HG02840 (cell line): ENCODE measurements at regions not wholly inside any gene's neighbourhood (a gene's known extent, or its start where the extent isn't known, plus 50 kb on each side); places are given as distances from the start of the nearest gene placed in this dataset.

Experiments
- ATAC-seq: cut with Tn5 transposase; IDR thresholded peaks from one replicate; pipeline ENCODE4 v1.9.1; 2021; ENCODE audit warnings: mild to moderate bottlenecking, moderate library complexity, moderate number of reproducible peaks; ENCODE audit not compliant: unreplicated experiment, low FRiP score

DNA sequence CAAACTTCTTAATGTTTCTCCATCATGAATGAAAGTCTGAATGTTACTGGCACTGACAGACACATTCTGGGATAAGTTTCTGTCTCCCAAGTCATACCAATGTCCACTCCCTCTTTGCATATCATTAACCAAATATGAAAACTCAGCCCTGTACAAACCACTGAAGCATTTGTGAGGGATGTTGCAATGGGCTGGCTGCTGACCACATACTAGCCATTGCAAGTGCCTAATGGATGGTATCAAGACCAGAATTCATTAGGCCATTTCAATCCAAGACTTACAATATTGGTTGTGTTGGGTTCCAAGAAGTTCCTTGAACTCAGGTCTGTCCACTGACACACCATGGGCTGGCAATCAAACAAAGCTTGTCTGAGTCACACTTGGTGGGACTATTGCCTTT is 73.8 kb downstream of the CBLN2 start:
- no peak for ATAC-seq

DNA sequence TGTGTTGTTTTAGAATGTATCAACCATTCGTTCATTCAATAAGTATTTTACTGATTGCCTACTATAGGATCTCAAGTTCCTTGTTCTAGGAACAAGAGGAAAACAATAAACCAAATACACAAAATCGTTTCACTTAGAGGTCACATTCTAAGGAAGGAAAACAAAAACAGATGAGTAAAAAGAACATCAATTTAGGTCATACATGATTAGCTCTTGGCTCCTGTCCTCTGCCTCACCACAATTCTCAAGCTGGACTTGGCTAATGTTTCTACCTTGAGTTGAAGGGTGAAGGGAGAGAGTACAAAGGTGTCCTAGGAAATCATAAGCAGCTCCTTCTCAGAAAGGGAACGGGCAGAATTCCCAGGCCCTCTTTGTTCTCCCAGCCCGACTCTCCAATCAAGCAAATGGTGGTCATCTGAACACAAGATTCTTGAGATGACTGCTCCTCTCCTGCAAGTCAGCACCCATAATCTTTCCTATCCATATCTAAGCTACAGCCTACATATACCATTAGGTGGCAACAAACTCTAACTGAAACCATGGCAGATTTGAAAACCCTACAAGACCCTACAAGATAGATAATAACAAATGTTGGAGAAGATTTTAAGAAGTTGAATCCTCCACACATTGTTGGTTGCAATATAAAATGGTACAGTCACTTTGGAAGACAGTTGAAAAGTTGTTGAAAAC is 76.0 kb downstream of the CBLN2 start:
- ATAC-seq: no peak

DNA sequence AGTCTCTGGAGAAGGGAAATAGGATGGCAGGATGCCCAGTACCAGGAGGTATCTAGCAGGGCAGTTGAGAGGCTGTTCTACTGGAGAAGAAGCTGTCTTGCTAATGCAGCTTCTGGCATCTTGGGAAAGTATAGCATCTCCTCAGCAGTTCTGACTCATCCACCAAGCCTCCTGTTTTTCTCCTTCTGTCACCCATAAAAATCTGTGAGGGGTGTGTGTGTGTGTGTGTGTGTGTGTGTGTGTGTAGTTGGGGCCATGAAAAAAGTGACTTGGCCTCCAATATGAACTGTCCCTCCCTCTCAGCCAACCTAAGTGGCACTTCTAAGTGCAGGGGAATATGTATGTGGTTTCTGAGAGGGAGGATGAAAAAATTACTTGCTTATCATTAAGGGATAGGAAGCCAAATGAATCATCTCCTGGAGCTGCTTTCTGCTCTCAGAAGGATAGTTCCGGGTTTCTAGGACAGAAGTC is 83.9 kb downstream of the CBLN2 start:
- ATAC-seq: no peak

DNA sequence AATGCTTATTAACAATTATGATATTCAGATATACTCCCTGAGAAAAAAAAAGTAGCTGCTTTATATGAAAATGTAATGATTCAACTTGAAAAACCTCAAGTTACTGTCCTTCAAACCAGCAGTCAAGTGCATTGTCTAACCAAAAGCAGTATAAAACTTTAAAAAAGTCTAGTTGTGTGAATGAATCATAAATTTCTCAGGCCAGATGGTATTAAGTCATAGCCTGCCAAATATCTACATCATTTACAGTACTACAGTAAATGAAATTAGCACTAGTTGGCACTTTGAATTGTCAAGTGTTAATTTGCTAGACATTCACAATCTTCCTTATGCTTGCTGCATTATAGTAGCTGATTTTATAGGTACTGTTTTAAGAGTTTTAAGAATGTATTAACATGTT is 85.9 kb downstream of the CBLN2 start:
- ATAC-seq: no peak

DNA sequence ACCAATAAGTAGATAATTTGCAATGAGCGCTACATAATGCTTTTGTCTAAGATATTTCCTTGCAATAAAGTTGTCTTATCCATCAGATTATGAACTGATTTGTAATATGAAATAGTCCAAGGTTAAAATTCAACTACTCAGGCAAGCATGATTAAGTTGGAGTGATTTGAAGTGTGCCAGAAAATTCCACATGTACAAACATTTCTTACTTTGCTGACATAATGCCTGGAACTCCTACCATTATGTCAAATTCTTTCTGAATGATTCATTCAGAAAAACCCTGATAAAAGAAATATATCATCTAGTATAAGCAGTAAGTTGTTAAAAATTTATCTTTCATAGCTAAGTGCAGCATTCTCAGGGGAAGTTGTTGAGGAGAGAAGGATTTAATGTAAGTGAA is 87.3 kb downstream of the CBLN2 start:
- no peak for ATAC-seq

DNA sequence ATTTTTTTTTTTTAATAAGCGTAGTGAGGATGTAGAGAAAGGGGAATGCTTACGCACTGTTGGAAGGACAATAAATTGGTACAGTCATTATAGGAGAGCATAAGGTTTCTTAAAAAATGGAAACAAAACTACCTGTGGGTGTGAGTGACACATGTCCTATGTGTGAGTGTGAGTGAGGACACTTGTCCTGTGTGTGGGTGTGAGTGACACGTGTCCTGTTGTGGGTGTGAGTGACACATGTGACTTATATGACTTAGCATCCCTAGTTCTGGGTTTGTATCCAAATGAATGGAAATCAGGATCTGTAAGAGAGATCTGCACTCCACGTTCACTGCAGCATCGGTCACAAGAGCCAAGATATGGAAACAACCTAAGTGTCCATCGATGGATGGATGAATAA is 91.8 kb downstream of the CBLN2 start:
- no peak for ATAC-seq

DNA sequence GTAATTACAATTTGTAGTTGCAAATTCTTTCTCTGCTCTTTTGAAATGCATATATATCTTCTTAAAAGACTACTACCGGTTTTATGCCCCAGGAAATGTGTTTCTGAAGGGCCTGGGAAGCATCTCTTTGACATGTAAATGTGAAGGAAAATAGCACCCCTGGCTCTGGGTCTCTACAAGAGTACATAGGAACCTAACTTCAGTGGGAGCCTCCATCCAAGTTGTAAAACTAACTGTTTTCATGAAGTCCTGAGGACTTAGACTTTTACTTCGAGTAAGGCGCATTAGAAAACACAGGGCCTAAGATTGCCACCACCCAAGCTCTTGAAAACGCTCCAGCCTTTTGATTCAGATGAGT is 99.4 kb downstream of the CBLN2 start:
- ATAC-seq: no peak

DNA sequence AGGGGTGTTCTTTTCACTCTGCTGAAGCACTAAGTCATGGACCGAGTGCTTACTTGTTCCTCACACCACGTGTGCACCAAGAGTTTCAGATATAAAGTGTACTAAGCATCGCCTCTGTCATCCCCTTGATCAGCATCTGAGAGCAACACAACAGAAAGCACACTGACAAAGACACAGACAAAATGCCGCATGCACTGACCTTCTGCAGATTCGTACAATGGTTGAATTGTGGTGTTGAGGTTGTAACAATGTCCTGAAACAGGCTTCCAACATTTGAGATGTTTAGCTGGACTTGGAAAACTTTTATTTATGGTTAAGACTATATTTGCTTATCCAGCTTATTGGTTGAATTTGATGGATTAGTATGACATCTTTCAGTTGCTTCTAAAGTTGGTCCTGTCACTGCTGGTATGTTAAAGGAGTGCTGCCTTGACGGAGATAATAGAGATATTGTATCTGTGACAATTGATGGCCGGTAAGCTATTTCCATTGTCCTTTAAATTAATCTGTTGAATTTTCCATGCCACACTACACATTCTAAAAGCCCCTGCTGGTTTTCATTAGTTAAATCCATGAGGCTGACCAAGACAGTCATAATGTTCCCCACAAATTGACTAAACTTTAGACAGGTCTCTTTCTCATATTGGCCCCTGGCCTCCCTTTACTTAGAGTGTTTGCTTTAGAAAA is 99.9 kb downstream of the CBLN2 start:
- no peak for ATAC-seq

DNA sequence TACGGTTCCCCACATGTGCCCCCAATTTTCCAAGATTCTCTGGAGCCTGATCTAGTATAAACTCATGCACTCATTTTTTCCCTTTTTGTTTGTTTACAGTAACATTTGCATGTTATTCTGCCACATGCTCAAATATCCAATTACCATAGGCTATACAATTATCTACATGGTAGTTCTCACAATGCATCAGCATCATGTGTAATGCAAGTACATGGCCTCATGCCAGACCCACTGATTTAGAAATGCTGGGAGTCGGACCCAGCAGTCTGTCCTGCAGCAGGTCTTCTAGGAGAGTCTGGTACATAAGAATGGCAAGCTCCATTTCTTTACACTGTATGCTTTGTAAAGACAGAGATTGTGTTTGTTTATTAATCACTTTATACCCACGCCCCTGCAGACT is 107.7 kb downstream of the CBLN2 start:
- no peak for ATAC-seq

DNA sequence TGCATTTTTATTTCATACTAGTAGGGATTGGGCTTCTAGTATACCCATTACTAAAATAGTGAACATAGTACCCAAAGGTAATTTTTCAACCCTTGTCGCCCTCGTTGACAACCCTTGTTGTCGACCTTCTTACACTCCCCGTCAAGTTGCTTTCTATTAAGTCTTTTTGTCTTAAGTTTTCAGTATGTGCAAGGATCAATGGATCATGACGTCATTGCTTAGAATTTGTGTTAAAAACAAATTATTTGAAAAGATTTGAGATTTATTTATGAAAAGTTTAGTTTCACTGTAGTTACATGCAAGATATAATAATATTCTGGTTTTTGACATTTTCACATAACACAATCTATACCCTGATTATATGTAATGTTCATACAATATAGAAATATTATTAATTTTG is 110.4 kb downstream of the CBLN2 start:
- ATAC-seq: no peak

DNA sequence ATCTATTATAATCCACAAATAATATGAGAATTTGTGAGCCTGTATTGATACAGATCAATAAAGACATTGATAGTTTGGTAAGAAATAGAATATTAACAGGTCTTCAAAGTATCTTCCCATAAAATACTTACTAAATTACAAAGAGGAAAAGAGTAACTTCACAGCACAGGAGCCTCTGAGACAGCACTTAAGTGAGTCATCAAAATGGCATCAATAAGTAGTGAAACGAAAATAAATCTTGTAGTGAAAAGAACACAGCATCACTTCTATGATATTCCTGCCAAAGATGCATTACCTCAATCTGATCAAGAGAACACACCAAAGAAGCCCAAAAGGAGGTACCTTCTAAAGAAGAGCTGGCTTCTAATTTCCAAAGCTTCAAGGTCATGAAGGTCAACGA is 116.4 kb downstream of the CBLN2 start:
- ATAC-seq: no peak

DNA sequence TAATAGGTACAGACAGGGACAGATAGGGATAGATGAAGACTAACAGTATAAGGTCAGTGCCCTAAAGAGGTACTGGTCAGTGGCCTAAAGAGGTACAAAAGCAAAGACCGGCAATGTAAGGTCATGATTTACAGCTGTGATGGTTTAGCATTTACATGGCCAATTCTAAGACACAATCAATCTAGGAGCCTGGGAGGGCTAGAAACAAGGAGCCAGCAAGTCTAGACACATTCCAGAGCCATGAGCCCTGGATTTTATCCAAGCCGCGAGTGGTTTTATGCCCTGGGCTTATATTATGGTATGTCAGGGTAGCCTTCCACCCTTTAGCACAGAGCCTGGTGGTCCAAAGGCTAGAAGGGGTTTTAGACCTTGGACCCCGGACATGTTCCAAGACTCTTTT is 124.2 kb downstream of the CBLN2 start:
- ATAC-seq: no peak

DNA sequence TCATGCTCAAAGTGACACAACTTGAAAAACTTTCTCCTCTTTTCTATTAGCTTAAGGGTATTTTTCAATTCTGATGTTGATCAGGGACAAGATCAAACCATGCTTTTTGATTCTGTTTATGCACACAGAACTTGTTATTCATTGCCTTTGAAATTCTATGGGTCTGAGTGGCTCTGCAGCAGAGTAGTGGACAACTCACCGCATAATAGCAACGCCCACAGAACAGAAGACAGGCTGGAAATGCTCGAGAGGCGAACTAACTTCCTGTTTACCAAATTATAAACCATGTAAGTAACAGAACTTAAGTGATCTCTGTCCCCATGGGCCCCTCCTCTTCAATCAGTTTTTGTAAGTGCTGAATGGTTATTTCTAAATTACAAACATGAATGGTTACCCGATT is 131.2 kb downstream of the CBLN2 start:
- no peak for ATAC-seq

DNA sequence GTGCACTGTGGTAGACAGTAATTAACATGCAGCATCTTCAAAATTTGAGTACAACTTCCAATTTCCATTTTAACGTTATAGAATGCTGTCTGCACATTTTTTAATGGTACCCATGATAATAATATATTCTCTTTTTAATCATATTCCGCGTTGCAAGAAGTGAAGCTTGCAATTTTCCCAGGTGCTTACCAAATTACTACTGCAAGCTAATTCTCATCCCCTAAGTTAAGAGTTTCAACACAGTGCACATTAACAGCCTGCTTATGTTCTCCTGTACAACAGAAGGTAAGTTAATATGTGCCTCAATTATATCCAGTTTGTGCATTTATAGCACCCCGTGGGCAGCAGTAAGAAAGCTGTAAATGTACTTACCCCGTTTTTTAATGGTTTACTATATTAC is 132.9 kb downstream of the CBLN2 start:
- ATAC-seq: no peak

DNA sequence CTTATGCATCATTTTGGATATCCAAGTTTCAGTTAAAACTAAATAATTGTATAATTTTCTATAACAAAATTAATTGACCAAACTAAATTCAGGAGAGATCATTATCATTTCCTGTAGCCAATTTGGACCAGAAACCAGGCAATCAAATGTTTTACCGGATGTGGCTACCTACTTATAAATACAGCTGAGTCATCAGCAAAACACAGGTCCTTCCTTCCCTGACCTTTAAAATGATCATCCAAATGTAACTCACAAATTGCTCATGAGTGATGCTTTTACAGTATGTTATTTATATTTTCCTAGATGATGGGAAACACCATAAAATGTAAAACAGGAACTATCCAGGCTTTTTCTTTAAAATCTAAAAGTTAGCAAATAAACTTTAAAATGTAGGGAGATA is 133.7 kb downstream of the CBLN2 start:
- ATAC-seq: no peak

DNA sequence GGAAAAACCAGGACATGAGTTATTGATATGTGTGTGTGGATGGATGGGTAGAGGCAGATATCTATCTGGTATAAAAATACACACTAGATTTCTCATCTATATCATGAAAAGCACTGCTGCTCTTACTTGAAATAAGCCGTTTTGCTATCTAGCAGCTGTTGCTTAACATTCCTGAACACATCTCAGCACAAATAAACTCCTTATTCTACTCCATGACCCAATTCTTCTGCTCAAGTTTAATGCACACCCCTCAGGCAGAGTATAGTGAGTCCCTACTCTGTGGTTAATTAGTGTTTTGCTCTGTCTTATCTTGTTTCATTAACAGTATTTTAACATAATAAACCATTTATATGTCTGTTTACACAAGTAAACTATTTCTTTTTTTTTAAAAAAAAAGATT is 134.2 kb downstream of the CBLN2 start:
- no peak for ATAC-seq

DNA sequence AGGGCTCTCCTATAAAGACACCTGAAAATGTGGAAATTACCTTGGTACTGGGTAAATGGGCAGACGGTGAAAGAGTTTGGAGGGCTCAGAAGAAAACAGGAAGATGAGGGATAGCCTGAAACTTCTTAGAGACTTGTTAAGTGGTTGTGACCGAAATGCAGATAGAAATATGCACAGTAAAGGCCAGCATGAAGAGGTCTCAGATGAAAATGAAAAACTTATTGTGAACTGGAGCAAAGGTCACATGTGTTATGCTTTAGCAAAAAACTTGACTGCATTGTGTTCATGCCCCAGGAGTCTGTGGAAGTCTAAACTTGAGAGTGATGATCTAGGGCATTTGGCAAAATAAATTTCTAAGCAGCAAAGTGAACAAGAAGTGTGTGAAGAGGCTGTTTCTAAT is 137.1 kb downstream of the CBLN2 start:
- ATAC-seq: no peak

DNA sequence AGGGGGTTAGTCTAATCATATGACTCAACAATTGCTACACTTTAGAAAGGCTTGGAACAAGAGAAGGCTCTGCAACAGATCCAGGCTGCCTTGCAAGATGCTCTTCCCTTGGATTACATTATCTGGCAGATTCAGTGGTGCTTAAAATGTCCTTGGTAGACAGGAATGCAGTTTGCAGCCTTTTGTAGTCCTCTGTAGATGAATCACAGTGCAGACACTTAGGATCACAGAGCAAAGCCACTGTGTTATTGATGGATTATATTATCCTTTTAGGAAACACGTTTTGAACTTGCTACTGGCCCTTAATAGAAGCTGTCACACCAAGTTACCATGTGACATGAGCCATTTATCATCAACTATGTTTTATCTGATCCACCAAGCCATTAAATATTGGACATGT is 152.2 kb downstream of the CBLN2 start:
- no peak for ATAC-seq

DNA sequence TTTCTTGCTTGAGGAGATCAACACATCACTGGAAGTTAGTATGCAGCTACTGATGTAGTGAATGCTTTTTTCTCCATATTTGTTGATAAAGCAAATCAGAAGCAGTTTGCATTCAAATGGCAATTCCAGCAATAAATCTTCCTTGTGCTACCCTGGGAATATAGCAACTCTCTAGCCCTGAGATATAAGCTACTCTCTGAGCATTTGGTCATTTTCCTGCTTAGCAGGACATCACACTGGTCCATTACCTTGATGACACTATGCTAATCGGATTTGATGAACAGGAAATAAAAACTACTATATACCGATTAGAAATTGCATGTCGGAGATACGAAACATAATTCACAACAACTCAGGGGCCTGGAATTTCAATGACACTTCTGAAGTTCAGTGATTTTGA is 152.7 kb downstream of the CBLN2 start:
- ATAC-seq: no peak

DNA sequence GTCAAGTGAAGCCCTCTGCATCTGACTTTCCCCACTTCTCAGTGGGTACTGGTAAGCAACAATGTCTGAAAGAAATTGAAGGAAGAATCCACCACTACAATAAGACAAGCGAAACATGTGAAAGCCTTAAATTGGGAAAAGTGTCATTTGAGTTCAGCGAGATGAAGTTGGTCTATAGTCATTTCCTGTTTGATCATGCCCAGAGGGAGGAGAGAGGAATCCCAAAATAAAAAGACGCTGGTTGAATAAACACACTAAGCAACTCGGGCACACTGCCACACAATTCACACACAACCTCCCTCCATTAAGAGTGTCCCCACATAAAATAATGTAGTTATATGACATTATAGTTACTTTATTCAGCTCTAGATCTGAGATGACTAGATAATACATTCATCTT is 166.1 kb downstream of the CBLN2 start:
- ATAC-seq: no peak

DNA sequence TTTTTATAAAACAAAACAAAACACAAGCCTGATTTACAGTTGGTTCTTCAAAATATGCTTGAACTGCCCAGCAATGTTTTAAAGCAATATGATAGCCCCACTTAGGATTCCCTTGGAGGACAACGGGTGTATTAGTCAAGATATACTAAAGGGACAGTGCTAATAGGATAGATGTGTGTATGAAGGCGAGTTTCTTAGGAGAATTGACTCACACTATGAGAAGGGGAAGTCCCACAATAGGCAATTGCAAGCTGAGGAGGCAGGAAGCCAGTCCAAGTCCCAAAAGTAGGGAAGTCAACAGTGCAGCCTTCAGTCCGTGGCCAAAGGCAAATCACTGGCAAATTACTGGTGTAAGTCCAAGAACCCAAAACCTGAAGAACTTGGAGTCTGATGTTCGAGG is 167.9 kb downstream of the CBLN2 start:
- ATAC-seq: no peak

DNA sequence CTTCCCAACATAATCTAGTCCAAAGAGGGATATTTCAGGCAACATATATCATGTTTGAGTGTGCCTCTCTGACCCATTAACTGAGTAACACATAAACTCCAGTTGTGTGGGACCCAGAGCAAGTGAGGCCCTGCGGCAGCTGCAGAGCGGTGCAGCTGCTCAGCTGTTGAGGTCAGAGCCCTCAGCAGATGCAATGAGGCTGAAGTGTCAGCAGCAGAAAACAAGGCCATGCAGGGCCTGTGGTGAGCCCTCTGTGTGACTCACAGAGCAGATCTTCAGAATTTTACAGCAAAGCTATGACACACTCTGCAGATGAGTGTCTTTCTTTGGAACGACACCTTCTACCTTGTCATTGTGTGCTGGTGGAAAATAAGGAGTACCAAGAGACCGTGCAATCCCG is 168.5 kb downstream of the CBLN2 start:
- ATAC-seq: no peak

DNA sequence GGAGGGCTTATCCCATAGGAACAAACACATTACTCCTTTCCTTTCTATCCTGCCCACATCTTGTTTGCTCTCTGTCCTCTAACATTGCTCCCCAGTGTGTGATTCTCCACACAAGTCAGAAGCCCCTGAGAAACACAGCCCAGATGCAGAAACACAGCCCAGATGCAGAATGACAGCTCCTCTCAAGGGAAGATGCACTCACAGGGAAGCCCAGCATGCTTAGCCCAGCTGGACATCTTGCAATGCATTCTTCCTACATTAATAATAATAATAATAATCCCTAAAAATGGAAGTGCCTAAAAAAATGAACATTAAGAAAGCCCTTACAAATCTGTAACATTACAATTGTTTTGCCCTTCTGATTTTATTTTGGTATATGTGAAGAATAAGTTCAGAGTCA is 172.1 kb downstream of the CBLN2 start:
- no peak for ATAC-seq
